OCI-LY7 (cell line): ENCODE measurements at regions not wholly inside any gene's neighbourhood (a gene's known extent, or its start where the extent isn't known, plus 50 kb on each side); places are given as distances from the start of the nearest gene placed in this dataset.

ENCODE experiments used
- BruUV-seq: library from RNA; stranded (reverse); fragments of 400-500 nt; replicated peaks from 2 replicates; lab custom pipeline; 2021; lab: Mats Ljungman, UMichigan
- CTCF ChIA-PET: fragments of 300-600 bp; sonication (Branson Sonifier 250); formaldehyde crosslinking; loops from one replicate; lab custom pipeline; 2022; ENCODE audit warnings: antibody characterized with exemption; ENCODE audit not compliant: unreplicated experiment; lab: Charles Lee
- POLR2A ChIA-PET: fragments of 300-600 bp; sonication (Branson Sonifier 250); formaldehyde crosslinking; loops from one replicate; lab custom pipeline; 2022; ENCODE audit warnings: antibody characterized with exemption; lab: Charles Lee
- DNase-seq: peaks from one replicate; pipeline ENCODE4 v3.0.0-alpha.2; 2015; ENCODE audit warnings: low spot score
- H2AFZ ChIP-seq: fragments of 200-600 bp; sonication (generic), shearing (Covaris generic); 2 replicates; pipeline ENCODE4 v1.6.1; 2014; ENCODE audit warnings: mild to moderate bottlenecking, antibody characterized with exemption, low read length, moderate library complexity
- H3K27ac ChIP-seq: fragments of 200-600 bp; sonication (generic); 2 replicates; pipeline ENCODE4 v1.5.1; 2014; ENCODE audit warnings: mixed run types, low read depth, mild to moderate bottlenecking, moderate library complexity, low read length, inconsistent platforms; ENCODE audit not compliant: poor library complexity, severe bottlenecking
- H3K36me3 ChIP-seq: fragments of 200-600 bp; sonication (generic); 2 replicates; pipeline ENCODE4 v1.6.1; 2014; ENCODE audit warnings: mild to moderate bottlenecking, antibody characterized with exemption, low read length, moderate library complexity, mixed read lengths; ENCODE audit not compliant: insufficient read depth
- H3K4me1 ChIP-seq: fragments of 200-600 bp; sonication (generic); 2 replicates; pipeline ENCODE4 v1.5.1; 2014; ENCODE audit warnings: mild to moderate bottlenecking, low read length; ENCODE audit not compliant: insufficient read depth, poor library complexity, severe bottlenecking
- H3K4me2 ChIP-seq: fragments of 200-600 bp; sonication (generic); 2 replicates; pipeline ENCODE4 v1.6.1; 2014; ENCODE audit warnings: mild to moderate bottlenecking, low read length
- H3K4me3 ChIP-seq: fragments of 200-600 bp; sonication (generic); 2 replicates; pipeline ENCODE4 v1.5.1; 2014; ENCODE audit warnings: mild to moderate bottlenecking, low read depth, low read length; ENCODE audit not compliant: poor library complexity, severe bottlenecking
- H3K79me2 ChIP-seq: fragments of 200-600 bp; sonication (generic); 2 replicates; pipeline ENCODE4 v1.6.1; 2016; ENCODE audit warnings: low read depth, mild to moderate bottlenecking, low read length, moderate library complexity, mixed read lengths; ENCODE audit not compliant: insufficient read depth
- H3K9me2 ChIP-seq: fragments of 200-600 bp; sonication (generic); 2 replicates; pipeline ENCODE4 v1.6.1; 2016; ENCODE audit warnings: mild to moderate bottlenecking, low read length, mixed read lengths; ENCODE audit not compliant: insufficient read depth
- H3K9me3 ChIP-seq: fragments of 200-600 bp; sonication (generic); 2 replicates; pipeline ENCODE4 v1.6.1; 2014; ENCODE audit warnings: mild to moderate bottlenecking, mixed run types, low read length, mixed read lengths
- H4K20me1 ChIP-seq: fragments of 200-600 bp; sonication (generic); 2 replicates; pipeline ENCODE4 v1.6.1; 2014; ENCODE audit warnings: mild to moderate bottlenecking, antibody characterized with exemption, low read length, moderate library complexity, mixed read lengths; ENCODE audit not compliant: insufficient read depth
- CTCF ChIP-seq: fragments of 200-600 bp; sonication (generic); conservative IDR thresholded peaks from 2 replicates; pipeline ENCODE4 v1.5.1; 2014; ENCODE audit warnings: mild to moderate bottlenecking, antibody characterized with exemption, low read length, moderate library complexity, mixed read lengths
- EZH2phosphoT487 ChIP-seq: fragments of 200-600 bp; sonication (generic); IDR thresholded peaks from 2 replicates; pipeline ENCODE4 v1.6.1; 2018; ENCODE audit warnings: low read depth, borderline replicate concordance, mild to moderate bottlenecking, mixed run types, antibody characterized with exemption, low read length, moderate library complexity, mixed read lengths
- intact Hi-C: fragments of 100-400 bp; cut with micrococcal nuclease; formaldehyde crosslinking; loops from one replicate; pipeline ENCODE4 v1.10.0; 2022; ENCODE audit not compliant: unreplicated experiment

- CTCF ChIA-PET: no interaction called here
- Histone ChIP-seq H3K79me2 (no peaks in the 10 kb centered on the region), H3K9me2 (no peaks in the 10 kb centered on the region), H3K4me2 (no peak overlapping the region), H3K9me3 (no peaks in the 10 kb centered on the region), H3K4me3 (no peak overlapping the region), H3K27ac (no peak overlapping the region), H3K36me3 (no peaks in the 10 kb centered on the region), H4K20me1 (no peaks in the 10 kb centered on the region), H2AFZ (no peak overlapping the region), H3K4me1 (peaks cover 5% of the 10 kb centered on the region)
- POLR2A ChIA-PET: interaction anchor here (1.4 kb wide), 1 partner anchor 10 kb away, joined by 4 read pairs; no protein-coding TSS in a partner anchor
- no peak for TF ChIP-seq CTCF
- TF ChIP-seq EZH2phosphoT487: no peak
- intact Hi-C loops: no loop called here
- DNase-seq: no peak
- no TSS peak for BruUV-seq
Measured at GRCh38 chr1:228862542-228863505, 127.5 kb downstream of the RHOU start.

GRCh38 chr1:228863776-228864175, 128.5 kb downstream of the RHOU start:
- intact Hi-C loops: no loop called here
- Histone ChIP-seq H3K4me2 (no peak overlapping the region), H4K20me1 (no peaks in the 10 kb centered on the region), H3K27ac (no peak overlapping the region), H3K36me3 (no peaks in the 10 kb centered on the region), H3K79me2 (no peaks in the 10 kb centered on the region), H3K9me3 (no peaks in the 10 kb centered on the region), H2AFZ (no peak overlapping the region), H3K4me3 (no peak overlapping the region), H3K4me1 (peaks cover 5% of the 10 kb centered on the region), H3K9me2 (no peaks in the 10 kb centered on the region)
- no peak for TF ChIP-seq CTCF
- no peak for TF ChIP-seq EZH2phosphoT487
- no peak for DNase-seq
- ChIA-PET POLR2A (interaction anchor here (1.4 kb wide), 1 partner anchor 9 kb away, joined by 4 read pairs; no protein-coding TSS in a partner anchor), CTCF (no interaction called here)
- no TSS peak for BruUV-seq
